ENCODE measurements at regions not wholly inside any gene's neighbourhood (a gene's known extent, or its start where the extent isn't known, plus 50 kb on each side); places are given as distances from the start of the nearest gene placed in this dataset.

DNA sequence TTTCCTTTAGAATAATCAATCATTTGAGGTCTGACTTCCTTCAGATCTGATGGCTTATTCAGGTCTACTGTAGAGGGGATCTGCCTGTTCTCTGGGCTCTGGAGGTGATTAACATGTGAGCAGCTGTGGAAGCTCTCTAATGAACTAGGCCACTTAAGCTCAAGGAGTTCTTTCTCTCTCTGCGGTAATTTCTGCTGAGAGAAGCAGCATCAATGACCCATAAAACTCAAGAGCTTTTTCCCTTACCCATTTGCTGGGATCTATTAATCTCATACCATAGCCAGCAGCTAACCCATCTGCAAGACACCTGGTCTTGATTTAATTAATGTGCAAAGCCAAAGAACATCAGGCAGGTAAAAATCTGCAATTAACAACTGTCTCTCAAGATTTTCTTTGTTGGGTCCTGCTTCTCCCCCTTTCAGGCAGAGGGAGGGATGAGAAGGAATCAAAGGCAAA, 73.2 kb upstream of the DLG1 start:
- Histone ChIP-seq H3K4me3 (ENCODE audit: low read depth, low read length) (no peak overlapping the region), H3K27ac (ENCODE audit: extremely low read depth, low read depth, low read length) (no peak overlapping the region), H3K36me3 (ENCODE audit: control insufficient read depth in 2 of 2, insufficient read depth in 1 of 2, low read length in 2 of 2) (no peaks in the 10 kb centered on the region), H3K9me3 (ENCODE audit: control insufficient read depth, insufficient read depth, low read depth, low read length) (no peaks in the 10 kb centered on the region), H3K4me1 (ENCODE audit: control insufficient read depth, insufficient read depth, low read length) (no peaks in the 10 kb centered on the region)
- ChIA-PET CTCF (no interaction called here), POLR2A (no interaction called here)
- no peak for TF ChIP-seq ZNF184 (tag by site-specific recombination; IDR thresholded peaks at IDR 0.05)
- TF ChIP-seq OSR2 (tag by site-specific recombination; IDR thresholded peaks at IDR 0.05): peak; percentile 57
- TF ChIP-seq, protein P1, sequence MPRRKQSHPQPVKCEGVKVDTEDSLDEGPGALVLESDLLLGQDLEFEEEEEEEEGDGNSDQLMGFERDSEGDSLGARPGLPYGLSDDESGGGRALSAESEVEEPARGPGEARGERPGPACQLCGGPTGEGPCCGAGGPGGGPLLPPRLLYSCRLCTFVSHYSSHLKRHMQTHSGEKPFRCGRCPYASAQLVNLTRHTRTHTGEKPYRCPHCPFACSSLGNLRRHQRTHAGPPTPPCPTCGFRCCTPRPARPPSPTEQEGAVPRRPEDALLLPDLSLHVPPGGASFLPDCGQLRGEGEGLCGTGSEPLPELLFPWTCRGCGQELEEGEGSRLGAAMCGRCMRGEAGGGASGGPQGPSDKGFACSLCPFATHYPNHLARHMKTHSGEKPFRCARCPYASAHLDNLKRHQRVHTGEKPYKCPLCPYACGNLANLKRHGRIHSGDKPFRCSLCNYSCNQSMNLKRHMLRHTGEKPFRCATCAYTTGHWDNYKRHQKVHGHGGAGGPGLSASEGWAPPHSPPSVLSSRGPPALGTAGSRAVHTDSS (tag by site-specific recombination; IDR thresholded peaks at IDR 0.05): no peak
- no peak for TF ChIP-seq ZNF544 (tag by site-specific recombination; IDR thresholded peaks at IDR 0.05)
- TF ChIP-seq ZNF558 (tag by site-specific recombination; IDR thresholded peaks at IDR 0.05): no peak
- no peak for TF ChIP-seq ZNF624 (tag by site-specific recombination; IDR thresholded peaks at IDR 0.05)
- no peak for TF ChIP-seq ZNF426 (tag by site-specific recombination; IDR thresholded peaks at IDR 0.05)
- TF ChIP-seq, protein P2, sequence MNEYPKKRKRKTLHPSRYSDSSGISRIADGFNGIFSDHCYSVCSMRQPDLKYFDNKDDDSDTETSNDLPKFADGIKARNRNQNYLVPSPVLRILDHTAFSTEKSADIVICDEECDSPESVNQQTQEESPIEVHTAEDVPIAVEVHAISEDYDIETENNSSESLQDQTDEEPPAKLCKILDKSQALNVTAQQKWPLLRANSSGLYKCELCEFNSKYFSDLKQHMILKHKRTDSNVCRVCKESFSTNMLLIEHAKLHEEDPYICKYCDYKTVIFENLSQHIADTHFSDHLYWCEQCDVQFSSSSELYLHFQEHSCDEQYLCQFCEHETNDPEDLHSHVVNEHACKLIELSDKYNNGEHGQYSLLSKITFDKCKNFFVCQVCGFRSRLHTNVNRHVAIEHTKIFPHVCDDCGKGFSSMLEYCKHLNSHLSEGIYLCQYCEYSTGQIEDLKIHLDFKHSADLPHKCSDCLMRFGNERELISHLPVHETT (tag by site-specific recombination; IDR thresholded peaks at IDR 0.05): no peak
- 0 out of 2 replicates have a peak, but pooled peaks have one; percentile 20 for TF ChIP-seq FEZF1 (tag by site-specific recombination; IDR thresholded peaks at IDR 0.05)
- TF ChIP-seq ZNF747 (tag by site-specific recombination; IDR thresholded peaks at IDR 0.05): no peak
- TF ChIP-seq, protein P3, sequence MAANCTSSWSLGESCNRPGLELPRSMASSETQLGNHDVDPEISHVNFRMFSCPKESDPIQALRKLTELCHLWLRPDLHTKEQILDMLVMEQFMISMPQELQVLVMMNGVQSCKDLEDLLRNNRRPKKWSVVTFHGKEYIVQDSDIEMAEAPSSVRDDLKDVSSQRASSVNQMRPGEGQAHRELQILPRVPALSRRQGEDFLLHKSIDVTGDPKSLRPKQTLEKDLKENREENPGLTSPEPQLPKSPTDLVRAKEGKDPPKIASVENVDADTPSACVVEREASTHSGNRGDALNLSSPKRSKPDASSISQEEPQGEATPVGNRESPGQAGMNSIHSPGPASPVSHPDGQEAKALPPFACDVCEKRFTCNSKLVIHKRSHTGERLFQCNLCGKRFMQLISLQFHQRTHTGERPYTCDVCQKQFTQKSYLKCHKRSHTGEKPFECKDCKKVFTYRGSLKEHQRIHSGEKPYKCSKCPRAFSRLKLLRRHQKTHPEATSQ (tag by site-specific recombination; IDR thresholded peaks at IDR 0.05): no peak
- no peak for TF ChIP-seq GLIS2 (tag by site-specific recombination; IDR thresholded peaks at IDR 0.05)
- TF ChIP-seq HOXC10 (CRISPR knock-in tag; IDR thresholded peaks at IDR 0.05): no peak
- TF ChIP-seq, protein P4, sequence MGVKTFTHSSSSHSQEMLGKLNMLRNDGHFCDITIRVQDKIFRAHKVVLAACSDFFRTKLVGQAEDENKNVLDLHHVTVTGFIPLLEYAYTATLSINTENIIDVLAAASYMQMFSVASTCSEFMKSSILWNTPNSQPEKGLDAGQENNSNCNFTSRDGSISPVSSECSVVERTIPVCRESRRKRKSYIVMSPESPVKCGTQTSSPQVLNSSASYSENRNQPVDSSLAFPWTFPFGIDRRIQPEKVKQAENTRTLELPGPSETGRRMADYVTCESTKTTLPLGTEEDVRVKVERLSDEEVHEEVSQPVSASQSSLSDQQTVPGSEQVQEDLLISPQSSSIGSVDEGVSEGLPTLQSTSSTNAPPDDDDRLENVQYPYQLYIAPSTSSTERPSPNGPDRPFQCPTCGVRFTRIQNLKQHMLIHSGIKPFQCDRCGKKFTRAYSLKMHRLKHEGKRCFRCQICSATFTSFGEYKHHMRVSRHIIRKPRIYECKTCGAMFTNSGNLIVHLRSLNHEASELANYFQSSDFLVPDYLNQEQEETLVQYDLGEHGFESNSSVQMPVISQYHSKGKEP (tag by site-specific recombination; IDR thresholded peaks at IDR 0.05): no peak
- TF ChIP-seq TRIM28 (IDR thresholded peaks at IDR 0.05; ENCODE audit: borderline replicate concordance, low read length): no peak
- no peak for TF ChIP-seq ZNF596 (tag by site-specific recombination; IDR thresholded peaks at IDR 0.05)
- TF ChIP-seq, protein P5, sequence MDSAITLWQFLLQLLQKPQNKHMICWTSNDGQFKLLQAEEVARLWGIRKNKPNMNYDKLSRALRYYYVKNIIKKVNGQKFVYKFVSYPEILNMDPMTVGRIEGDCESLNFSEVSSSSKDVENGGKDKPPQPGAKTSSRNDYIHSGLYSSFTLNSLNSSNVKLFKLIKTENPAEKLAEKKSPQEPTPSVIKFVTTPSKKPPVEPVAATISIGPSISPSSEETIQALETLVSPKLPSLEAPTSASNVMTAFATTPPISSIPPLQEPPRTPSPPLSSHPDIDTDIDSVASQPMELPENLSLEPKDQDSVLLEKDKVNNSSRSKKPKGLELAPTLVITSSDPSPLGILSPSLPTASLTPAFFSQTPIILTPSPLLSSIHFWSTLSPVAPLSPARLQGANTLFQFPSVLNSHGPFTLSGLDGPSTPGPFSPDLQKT (IDR thresholded peaks at IDR 0.05; ENCODE audit: borderline replicate concordance, low read depth, low read length): no peak
- TF ChIP-seq ZBTB1 (tag by site-specific recombination; IDR thresholded peaks at IDR 0.05): no peak
- TF ChIP-seq ZNF132 (tag by site-specific recombination; IDR thresholded peaks at IDR 0.05; ENCODE audit: borderline replicate concordance): no peak
- TF ChIP-seq, protein P6, sequence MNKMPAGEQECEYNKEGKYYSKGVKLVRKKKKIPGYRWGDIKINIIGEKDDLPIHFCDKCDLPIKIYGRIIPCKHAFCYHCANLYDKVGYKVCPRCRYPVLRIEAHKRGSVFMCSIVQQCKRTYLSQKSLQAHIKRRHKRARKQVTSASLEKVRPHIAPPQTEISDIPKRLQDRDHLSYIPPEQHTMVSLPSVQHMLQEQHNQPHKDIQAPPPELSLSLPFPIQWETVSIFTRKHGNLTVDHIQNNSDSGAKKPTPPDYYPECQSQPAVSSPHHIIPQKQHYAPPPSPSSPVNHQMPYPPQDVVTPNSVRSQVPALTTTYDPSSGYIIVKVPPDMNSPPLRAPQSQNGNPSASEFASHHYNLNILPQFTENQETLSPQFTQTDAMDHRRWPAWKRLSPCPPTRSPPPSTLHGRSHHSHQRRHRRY (tag by site-specific recombination; IDR thresholded peaks at IDR 0.05): no peak
- TF ChIP-seq BCL11A (tag by site-specific recombination; IDR thresholded peaks at IDR 0.05; ENCODE audit: low read depth): no peak
- TF ChIP-seq ZNF768 (tag by site-specific recombination; IDR thresholded peaks at IDR 0.05): no peak
- peak; percentile 42; the same call in 1 of the 2 replicates for TF ChIP-seq ZBTB17 (tag by site-specific recombination; IDR thresholded peaks at IDR 0.05)
- TF ChIP-seq, protein P7, sequence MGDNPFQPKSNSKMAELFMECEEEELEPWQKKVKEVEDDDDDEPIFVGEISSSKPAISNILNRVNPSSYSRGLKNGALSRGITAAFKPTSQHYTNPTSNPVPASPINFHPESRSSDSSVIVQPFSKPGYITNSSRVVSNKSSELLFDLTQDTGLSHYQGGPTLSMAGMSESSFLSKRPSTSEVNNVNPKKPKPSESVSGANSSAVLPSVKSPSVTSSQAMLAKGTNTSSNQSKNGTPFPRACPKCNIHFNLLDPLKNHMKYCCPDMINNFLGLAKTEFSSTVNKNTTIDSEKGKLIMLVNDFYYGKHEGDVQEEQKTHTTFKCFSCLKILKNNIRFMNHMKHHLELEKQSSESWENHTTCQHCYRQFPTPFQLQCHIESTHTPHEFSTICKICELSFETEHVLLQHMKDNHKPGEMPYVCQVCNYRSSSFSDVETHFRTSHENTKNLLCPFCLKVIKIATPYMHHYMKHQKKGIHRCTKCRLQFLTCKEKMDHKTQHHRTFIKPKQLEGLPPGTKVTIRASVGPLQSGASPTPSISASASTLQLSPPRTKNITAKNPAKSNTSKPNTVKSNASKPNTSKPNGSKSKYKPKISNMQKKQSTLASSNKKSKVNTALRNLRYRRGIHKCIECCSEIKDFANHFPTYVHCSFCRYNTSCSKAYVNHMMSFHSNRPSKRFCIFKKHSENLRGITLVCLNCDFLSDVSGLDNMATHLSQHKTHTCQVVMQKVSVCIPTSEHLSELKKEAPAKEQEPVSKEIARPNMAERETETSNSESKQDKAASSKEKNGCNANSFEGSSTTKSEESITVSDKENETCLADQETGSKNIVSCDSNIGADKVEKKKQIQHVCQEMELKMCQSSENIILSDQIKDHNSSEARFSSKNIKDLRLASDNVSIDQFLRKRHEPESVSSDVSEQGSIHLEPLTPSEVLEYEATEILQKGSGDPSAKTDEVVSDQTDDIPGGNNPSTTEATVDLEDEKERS (tag by site-specific recombination; IDR thresholded peaks at IDR 0.05): no peak
- no peak for TF ChIP-seq REPIN1 (tag by site-specific recombination; IDR thresholded peaks at IDR 0.05; ENCODE audit: low read depth)
- TF ChIP-seq ZFP3 (tag by site-specific recombination; IDR thresholded peaks at IDR 0.05; ENCODE audit: low read depth): no peak
